MM.1S (cell line): ENCODE measurements at regions not wholly inside any gene's neighbourhood (a gene's known extent, or its start where the extent isn't known, plus 50 kb on each side); places are given as distances from the start of the nearest gene placed in this dataset.

Experiments
- CTCF ChIP-seq: fragments of 300-600 bp; sonication (generic); IDR thresholded peaks from 2 replicates; pipeline ENCODE4 v1.5.1; 2016; ENCODE audit warnings: antibody characterized with exemption, low read length, mixed read lengths
- EZH2 ChIP-seq: fragments of 300-600 bp; sonication (generic); optimal IDR thresholded peaks from 2 replicates; pipeline ENCODE3; 2017; ENCODE audit warnings: low read depth, mild to moderate bottlenecking, antibody characterized with exemption, low read length, mixed read lengths
- EZH2phosphoT487 ChIP-seq: fragments of 300-600 bp; sonication (generic); IDR thresholded peaks from 2 replicates; pipeline ENCODE4 v1.6.1; 2018; ENCODE audit warnings: antibody characterized with exemption, low read length

- no peak for TF ChIP-seq CTCF
- no peak for TF ChIP-seq EZH2phosphoT487
- TF ChIP-seq EZH2, result no peak
Measured at GRCh38 chr18:78739882-78740677, 239.5 kb upstream of the SALL3 start.
